GM10248 (cell line): ENCODE measurements at regions not wholly inside any gene's neighbourhood (a gene's known extent, or its start where the extent isn't known, plus 50 kb on each side); places are given as distances from the start of the nearest gene placed in this dataset.

ENCODE experiments used
- CTCF ChIA-PET: fragments of 300-600 bp; sonication (Branson Sonifier 250); formaldehyde crosslinking; extraction: SDS; loops from one replicate; lab custom pipeline; 2021; ENCODE audit warnings: antibody characterized with exemption; lab: Yijun Ruan, JAX
- POLR2A ChIA-PET: fragments of 350-650 bp; sonication (Branson Sonifier 250); formaldehyde crosslinking; extraction: SDS; loops from one replicate; lab custom pipeline; 2020; ENCODE audit warnings: antibody characterized with exemption; lab: Yijun Ruan, JAX
- DNase-seq: peaks from one replicate; pipeline ENCODE4 v3.0.0; 2012; ENCODE audit errors: extremely low spot score
- TF ChIP-seq, protein P1 (sequence below): IDR thresholded peaks from 2 replicates; pipeline ENCODE4 v1.5.1; 2012; ENCODE audit warnings: mild to moderate bottlenecking, low read depth; ENCODE audit errors: extremely low read depth, missing control alignments, control extremely low read depth

DNA sequence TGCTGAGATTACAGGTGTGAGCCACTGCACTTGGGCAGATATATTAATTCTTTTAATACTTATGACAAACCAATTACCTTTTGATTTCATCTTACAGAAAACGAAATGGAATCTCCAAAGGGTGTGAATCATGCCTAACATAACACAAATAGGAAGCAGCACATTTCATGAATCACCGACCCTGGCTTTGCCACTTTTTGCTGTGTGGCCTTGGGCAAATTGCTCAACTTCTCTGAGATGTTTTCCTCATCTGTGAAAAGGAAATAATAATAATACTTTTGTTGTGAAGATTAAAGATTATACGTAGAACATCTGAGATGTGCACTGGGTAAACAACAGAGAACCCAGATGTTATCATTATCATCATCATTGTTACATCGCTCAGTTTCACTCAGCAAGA lies 50.7 kb upstream of the FREM1 start:
- DNase-seq = no peak
- ChIA-PET CTCF (no interaction called here), POLR2A (no interaction called here)
- TF ChIP-seq, protein P1, sequence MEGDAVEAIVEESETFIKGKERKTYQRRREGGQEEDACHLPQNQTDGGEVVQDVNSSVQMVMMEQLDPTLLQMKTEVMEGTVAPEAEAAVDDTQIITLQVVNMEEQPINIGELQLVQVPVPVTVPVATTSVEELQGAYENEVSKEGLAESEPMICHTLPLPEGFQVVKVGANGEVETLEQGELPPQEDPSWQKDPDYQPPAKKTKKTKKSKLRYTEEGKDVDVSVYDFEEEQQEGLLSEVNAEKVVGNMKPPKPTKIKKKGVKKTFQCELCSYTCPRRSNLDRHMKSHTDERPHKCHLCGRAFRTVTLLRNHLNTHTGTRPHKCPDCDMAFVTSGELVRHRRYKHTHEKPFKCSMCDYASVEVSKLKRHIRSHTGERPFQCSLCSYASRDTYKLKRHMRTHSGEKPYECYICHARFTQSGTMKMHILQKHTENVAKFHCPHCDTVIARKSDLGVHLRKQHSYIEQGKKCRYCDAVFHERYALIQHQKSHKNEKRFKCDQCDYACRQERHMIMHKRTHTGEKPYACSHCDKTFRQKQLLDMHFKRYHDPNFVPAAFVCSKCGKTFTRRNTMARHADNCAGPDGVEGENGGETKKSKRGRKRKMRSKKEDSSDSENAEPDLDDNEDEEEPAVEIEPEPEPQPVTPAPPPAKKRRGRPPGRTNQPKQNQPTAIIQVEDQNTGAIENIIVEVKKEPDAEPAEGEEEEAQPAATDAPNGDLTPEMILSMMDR = no peak
